GM21737 (cell line): ENCODE measurements at regions not wholly inside any gene's neighbourhood (a gene's known extent, or its start where the extent isn't known, plus 50 kb on each side); places are given as distances from the start of the nearest gene placed in this dataset.

ENCODE experiments used
- ATAC-seq: cut with Tn5 transposase; IDR thresholded peaks from one replicate; pipeline ENCODE4 v1.9.1; 2021; ENCODE audit warnings: mild to moderate bottlenecking, moderate library complexity; ENCODE audit not compliant: unreplicated experiment

- no peak for ATAC-seq
Observed at GRCh38 chr20:39302312-39302711, 340.2 kb downstream of the DHX35 start.

- no peak for ATAC-seq
Observed at GRCh38 chr20:39299783-39300182, 337.6 kb downstream of the DHX35 start.

- ATAC-seq, result no peak
Observed at GRCh38 chr20:39298571-39299506, 336.7 kb downstream of the DHX35 start.

GRCh38 chr20:39298121-39298520 lies 336.0 kb downstream of the DHX35 start:
- no peak for ATAC-seq

- no peak for ATAC-seq
Observed at GRCh38 chr20:39295301-39295700, 333.2 kb downstream of the DHX35 start.

GRCh38 chr20:39294137-39294725 lies 332.1 kb downstream of the DHX35 start:
- ATAC-seq, result no peak

- ATAC-seq, result no peak
Observed at GRCh38 chr20:39292193-39292736, 330.1 kb downstream of the DHX35 start.

- ATAC-seq, result no peak
Observed at GRCh38 chr20:39291301-39291700, 329.2 kb downstream of the DHX35 start.

GRCh38 chr20:39290575-39290974 lies 328.4 kb downstream of the DHX35 start:
- no peak for ATAC-seq

- no peak for ATAC-seq
Observed at GRCh38 chr20:39289831-39290230, 327.7 kb downstream of the DHX35 start.

- ATAC-seq, result no peak
Observed at GRCh38 chr20:39289316-39289715, 327.2 kb downstream of the DHX35 start.

GRCh38 chr20:39283464-39283863 lies 321.3 kb downstream of the DHX35 start:
- ATAC-seq, result no peak

- no peak for ATAC-seq
Observed at GRCh38 chr20:39282619-39283092, 320.5 kb downstream of the DHX35 start.

- no peak for ATAC-seq
Observed at GRCh38 chr20:39280875-39281274, 318.7 kb downstream of the DHX35 start.

- no peak for ATAC-seq
Observed at GRCh38 chr20:39278230-39278788, 316.2 kb downstream of the DHX35 start.

GRCh38 chr20:39277185-39277584 lies 315.0 kb downstream of the DHX35 start:
- no peak for ATAC-seq

- ATAC-seq, result no peak
Observed at GRCh38 chr20:39270837-39271604, 308.9 kb downstream of the DHX35 start.

GRCh38 chr20:39269493-39270217 lies 307.5 kb downstream of the DHX35 start:
- ATAC-seq, result no peak

GRCh38 chr20:39268981-39269461 lies 306.9 kb downstream of the DHX35 start:
- no peak for ATAC-seq

- ATAC-seq, result no peak
Observed at GRCh38 chr20:39268491-39268951, 306.4 kb downstream of the DHX35 start.
